T follicular helper cell (primary cell): ENCODE measurements at regions not wholly inside any gene's neighbourhood (a gene's known extent, or its start where the extent isn't known, plus 50 kb on each side); places are given as distances from the start of the nearest gene placed in this dataset.

Experiments
- DNase-seq: peaks from one replicate; pipeline ENCODE4 v3.0.0-alpha.2; 2020; ENCODE audit warnings: low read depth

DNA sequence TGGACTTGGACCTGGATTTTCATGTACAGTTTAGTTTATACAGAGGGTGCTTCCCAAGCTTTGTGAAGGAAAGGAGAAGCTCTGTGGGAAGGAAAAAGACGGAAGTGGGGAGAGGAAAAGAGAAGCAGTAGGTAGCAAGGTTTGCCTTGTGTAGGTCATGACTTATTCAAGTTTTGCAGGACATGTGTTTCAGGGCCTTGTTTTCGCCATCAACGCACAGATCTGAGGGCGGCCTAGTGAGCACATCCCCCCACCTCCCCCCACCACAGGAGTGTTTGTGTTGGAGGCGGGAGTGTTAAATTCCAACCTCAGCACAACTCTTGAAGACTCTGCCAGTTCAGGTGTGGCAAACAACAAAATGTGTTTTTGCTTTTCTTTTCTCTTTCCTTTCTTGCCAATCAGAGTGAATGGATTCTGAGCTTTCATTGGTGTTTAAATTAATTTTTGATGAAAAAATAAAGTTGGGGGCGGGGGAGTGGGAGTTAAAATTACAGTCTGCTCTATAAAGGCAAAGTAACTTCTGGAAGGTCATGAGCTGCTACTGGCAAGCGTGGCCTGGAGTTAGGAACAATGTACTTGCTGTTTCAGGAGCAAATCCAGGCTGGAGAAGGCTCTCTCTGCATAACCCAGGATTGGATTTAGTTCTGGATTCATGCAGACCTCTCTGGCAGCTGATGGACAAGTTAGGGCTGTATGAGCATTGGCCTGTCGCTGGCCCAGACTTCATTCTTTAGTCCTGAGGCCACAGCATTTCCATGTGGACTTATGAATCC, 338.5 kb downstream of the CD83 start:
- no peak for DNase-seq

DNA sequence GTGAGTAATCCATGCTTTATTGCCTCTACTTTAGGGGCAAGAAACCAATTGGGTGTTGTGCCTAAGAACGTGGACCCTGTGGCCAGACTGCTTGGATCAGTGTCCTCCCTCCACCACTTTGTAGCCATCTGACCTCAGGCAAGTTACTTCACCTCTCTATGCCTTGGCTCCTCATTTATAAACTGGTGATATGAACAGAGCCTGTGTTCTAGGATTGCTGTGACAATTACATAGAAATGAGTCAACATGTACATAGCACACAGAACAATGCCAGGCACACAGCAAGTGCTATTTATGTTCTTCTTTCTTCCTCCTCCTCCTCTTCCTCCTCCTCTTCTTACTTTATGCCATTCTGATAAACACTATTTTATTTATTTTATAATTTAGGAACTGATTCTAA, 339.4 kb downstream of the CD83 start:
- DNase-seq, result no peak

DNA sequence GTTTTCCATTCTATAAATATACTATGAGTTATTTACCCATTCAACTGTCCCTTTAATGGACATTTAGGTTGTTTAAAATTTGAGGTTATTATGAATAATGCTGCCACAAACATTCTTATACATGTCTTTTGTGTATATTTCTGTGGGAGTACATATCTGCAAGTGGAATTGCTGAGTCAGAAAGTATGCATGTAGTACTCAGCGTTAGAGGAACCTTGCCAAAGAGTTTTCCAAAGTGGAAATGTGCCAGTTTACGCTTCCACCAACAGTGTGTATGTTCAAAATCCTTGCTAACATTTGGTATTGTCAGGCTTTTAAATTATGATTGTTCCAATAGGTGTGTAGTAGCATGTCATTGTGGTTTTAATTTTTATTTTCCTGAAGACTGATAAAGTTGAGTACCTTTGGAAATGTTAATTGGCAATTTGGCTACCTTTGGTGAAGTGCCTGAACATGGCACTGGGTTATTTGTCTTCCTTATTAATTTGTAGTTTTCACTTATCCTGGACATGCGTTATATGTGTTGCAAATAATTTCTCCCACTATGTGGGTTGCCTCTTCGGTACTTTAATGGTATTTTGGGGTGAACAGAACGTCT, 341.2 kb downstream of the CD83 start:
- DNase-seq, result no peak

DNA sequence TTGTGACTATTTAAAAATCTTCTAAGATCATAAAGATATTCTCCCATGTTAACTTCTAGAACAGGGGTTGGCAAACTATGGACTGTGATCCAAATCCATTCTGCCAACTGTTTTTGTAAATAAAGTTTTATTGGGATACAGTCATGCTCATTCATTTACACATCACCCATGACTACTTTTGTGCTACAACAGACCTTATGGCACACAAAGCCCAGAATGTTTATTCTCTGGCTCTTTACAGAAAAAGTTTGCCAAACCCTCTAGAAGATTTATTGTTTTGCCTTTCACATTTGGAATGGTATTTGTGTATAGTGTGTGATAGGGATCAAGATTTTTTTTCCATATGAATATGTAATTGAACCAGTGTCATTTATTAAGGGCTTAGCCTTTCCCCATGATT, 341.7 kb downstream of the CD83 start:
- DNase-seq, result no peak

DNA sequence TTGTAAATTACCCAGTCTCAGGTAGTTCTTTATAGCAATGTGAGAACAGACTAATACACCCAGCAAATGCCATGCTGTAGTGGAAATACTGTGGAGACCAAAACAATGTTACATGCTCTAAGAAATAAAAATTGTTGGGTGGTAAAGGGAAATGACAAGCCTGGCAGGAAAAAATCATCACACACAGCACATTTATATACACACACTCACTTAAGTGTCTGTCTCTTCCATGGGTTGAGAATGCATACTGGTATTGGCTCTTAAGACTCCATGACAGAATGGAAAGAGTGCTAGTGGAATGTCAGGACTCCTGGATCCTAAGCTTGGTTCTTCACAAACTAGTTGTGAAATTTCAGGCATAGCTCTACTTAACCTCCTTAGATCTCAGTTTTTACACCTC, 343.0 kb downstream of the CD83 start:
- DNase-seq, result no peak

DNA sequence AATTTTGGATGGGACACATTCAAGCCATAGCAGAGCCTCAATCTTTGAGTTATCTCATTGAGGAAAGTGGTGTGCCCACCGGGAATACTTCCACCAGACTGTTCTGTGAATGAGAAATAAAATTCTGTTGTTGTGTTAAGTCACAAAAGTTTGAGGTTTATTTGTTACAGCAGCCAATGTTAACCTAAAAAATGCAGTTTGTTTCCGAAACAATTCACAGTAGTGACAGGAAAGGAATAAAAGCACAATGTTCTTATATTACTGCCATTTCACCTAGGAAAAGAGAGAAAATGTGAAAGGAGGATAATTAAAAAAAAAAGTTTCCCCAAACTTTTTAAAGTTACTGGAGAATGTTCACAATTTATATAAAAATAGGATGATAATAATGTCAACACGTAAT, 344.6 kb downstream of the CD83 start:
- DNase-seq, result no peak

DNA sequence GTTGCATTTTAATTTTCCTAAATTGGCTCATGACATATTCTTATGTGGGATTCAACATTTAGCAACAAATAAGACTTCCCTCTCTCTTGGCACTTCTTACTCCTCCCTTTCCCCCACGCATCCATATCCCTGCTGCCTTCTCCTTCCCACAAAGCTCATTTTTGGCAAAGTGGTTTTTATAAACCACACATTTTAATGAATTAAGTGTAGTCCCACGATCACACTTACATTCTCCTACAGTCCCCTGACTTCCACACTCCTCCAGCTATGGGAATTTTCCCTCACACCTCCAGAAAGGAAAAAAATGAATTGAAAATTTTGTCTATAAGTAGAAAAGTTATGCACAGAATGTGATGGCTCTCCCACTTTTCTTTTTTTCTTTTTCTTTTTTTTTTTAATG, 345.0 kb downstream of the CD83 start:
- DNase-seq, result no peak

DNA sequence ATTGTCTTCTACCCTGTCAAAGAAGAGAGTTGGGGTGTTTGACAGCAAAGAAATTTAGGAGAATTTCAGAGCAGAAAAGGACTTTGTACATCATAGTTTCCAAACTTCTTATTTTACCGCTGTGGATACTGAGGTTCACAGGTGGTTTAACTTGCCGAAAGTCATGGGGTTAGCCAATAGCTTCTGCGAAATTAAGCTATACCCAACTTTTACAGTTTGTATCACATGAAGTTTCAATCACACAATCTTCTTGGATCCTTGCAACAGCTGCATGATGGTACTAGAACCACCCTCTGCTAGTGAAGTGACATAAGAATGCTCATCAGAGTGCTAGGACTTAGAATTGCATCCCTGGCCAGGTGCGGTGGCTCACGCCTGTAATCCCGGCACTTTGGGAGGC, 345.5 kb downstream of the CD83 start:
- DNase-seq, result no peak

DNA sequence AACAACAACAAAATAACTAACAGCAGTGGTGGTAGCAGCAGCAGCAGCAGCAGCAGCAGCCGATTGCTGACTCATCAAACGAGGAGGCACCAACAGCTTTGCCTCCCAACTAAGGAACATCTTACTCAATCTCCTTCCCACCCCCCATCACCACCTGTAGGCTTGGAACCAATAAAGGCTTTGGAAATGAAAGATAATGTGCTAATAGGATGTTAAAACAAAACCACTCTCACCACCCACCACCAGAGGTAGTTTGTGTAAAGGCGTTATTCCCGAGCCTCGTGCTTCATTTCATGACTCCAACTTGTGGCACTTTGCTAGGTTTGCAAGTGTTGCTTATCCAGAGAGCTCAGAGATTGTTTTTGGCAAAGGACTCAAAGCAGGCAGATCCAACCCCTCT, 346.5 kb downstream of the CD83 start:
- no peak for DNase-seq

DNA sequence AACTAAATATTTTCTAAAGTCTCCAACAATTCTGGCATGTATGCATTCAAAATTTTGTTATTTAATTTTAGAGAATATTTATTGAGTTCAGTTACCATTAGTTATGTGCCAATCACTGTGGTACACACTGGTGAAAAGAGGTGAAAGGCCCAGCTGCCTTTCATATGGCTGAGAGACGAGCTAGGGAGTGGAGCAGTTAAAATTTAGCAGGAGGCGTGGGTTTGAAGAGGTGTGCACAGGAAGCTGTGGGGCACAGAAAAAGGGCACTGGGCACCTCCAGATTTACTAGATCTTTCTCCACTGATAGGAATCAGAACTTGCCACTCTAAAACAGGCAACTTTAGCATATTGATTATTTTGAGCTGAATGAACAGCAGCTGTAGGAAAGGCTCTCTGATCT, 347.1 kb downstream of the CD83 start:
- DNase-seq, result no peak

DNA sequence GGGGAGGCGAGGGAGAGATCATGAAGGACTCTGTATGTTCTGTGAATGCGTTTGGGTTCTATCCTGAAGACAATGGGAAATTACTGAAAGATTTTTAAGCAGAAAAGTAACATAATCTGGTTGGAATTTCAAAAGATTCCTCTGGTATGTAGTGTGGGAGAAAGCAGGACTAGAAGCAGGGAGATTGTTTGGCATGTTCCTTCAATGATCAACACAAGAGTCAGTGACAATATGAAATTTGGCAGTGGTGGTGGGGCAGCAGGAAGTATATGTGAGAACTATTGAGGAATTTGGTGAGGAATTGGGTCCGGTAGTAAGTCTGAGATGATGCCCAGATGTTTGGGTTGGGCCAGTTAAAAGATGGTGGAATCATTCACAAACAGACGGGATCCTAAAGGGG, 348.7 kb downstream of the CD83 start:
- no peak for DNase-seq

DNA sequence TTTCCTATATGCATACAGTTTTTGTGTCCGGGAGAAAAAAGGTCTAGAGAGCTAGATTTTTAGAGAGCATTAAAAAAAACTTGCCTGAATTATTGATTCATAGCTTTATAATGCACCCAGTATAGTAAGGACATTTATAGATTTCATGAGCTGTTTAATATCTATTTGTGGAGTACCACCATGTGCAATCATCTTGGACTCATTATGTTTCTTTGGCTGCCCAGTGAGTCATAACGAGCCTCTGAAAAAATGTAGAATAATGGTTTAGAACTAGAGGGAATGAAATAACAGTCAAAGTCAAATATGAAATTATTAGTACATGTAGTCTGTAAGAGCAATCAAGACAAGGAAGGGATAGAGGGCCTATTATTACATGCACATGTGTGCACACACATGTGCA, 350.0 kb downstream of the CD83 start:
- DNase-seq, result no peak

DNA sequence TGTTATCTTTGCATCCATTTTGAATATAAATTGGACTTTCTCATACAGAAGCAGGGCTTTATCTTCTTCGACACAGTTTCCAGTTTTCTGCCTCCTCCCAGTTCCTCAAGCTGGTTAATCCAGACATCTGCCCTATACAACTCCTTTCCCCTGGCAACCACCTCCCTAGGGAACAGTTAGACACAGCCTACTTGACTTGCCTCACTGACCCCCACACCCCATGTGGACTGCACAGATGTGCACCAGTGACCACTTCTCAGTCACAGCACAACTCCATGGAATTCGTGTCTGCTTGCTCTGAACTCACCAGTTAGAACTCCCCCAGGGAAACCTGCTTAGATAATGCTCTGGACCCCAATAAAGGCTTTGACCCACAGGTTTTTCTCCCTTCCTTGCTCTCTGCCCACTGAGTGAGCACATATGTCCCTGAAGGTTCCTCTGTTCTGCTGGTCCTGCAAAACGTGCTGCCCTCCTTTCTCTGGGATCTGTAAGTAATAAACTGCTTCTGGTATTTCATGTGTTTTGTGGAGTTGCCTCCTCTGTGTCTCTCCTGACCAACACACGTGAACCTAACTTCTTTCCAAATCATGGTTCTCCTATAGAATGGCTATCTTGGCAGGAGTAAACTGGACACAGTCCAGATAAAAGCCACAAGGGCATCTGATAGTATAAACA, 351.2 kb downstream of the CD83 start:
- no peak for DNase-seq

DNA sequence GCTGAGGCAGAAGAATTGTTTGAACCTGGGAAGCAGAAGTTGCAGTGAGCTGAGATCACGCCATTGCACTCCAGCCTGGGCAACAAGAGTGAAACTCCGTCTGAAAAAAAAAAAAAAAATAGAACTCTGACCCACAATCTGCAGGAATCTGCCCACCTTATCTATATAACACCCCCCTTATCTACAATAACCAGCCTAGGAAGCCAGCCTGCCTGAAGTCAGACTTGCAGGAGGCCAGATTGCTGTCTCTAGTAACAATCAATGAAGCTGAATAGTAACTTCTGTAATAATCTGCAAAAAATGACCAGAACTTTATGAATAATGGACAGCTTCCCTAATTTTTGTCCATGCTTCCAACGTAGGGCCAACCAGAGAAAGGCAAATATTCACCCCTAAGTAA, 352.5 kb downstream of the CD83 start:
- no peak for DNase-seq

DNA sequence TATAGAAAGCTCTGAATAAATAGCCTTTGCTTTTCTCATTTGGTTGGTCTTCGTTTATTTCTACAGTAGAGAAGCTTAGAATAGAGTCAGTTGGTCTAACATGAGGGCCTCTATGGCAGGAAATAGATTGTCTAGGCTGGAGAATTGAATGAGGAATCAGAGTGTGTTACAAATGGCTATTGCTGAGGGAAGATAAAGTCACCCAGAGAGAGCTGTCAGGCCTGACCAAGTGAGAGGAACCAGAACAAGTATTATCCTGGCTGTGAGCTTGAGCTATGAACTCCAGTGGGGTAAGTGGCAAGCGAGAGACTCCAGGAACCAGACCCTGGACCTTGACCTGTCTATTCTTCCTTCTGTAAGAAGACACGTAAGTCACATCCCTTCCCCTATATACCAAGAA, 353.1 kb downstream of the CD83 start:
- no peak for DNase-seq

DNA sequence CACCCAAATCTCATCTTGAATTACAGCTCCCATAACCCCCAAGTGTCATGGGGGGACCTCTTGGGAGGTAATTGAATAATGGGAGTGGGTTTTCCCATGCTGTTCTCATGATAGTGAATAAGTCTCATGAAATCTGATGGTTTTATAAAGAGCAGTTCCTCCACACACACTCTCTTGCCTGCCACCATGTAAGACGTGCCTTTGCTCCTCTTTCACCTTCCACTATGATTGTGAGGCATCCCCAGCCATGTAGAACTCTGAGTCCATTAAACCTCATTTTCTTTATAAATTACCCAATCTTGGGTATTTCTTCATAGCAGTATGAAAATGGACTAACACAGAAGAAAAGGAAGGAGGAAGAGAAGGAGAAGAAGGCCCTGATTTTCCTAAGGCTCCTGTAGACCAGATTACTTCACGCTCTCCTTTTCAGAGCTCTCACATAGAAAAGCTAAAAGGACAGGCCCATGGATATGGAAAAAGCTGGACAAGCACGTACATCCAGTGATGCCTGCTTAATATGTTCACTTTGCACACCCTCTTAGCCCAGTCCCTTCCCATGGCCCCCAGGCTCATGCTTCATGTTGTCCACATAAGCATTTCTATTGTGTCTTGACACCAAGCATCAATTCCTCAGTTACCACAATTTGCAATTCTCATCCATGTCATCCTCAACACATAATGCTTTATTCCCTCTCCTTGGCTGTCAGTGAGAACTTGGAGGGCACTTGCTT, 354.8 kb downstream of the CD83 start:
- DNase-seq, result no peak

DNA sequence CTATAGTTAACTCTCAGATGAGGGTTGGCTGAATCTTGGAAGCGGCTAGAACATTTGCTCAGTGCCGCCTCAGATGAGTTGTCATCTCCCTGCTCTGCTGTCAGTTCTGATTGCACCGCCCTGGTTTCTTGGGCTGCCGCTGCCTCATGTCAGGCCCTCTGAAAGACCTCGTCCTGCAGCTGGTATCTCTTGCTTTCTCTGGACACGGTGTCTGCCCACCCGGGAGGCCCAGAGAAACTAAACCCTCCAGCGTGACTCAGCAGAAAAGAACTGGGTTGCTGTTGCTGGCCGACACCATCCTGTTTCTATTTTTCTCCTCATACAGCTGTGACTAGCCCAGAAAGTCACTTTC, 355.4 kb downstream of the CD83 start:
- no peak for DNase-seq

DNA sequence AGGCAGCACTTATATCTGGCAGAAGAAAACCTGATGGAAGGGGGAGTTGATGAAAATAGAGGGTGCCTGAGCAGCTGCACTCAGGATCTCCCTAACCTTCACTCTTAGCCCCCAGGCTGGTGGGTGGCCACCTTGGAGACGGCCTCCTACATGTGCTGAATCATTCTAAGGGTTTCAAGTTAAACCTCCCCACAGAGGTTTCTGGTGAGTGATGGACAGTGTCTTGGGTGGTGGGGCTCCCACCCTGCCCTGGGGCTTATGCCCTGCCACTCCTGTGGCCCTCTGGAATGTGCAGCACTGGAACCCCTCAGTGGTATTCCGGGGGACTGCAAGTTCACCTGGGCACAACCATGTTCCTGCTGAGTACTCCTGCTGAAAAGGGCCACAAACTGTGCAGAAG, 357.2 kb downstream of the CD83 start:
- DNase-seq, result no peak

DNA sequence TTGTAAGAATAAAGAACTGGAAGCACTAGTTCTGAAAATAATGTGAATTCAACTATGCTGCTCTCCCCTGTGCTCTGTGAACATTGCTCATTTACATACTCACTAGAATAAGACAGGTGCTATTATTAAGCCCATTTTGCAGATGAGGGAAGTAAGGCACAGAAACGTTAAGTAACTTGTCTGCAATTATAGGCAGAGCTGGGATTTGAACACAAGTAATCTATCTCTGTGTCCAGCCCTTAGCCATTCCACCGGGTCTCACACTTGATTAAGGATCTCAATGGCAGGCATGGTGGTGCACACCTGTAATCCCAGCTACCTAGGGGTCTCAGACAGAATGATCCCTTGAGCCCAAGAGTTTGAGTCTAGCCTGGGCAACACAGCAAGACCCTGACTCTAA, 357.7 kb downstream of the CD83 start:
- no peak for DNase-seq

DNA sequence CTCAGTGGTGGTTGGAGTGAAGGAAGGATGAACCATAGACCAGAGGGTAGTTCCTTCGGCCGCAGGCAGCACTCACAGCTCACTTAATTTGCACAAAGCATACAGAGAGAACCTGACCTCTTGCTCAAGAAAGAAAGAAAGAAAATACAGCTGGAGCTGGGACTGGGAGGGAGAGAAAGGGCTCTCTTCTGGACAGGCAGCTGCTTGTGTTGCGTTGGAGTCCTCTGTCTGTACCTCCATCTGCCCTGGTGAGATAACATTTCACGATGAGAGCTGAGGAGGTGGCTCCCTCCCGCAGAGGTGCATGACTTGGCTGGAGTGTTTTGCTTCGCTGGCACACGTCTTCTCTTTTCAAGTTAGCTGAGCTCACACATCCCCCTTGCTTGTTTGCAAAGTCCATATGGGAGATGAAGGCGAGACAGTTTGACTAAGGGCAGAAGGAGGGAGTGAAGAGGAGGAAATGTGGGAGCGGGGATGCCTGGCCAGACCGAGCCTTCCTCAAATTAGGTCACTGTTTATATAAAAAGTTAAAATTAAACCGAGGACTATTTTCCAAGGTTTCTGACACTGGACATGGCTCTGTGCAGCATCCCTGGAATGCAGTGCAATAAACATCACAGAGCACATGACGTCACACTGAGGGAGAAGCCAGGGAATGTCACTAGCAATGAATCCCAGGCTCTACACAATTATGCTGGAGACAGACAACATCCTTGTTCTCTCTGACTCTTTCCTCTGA, 359.4 kb downstream of the CD83 start:
- no peak for DNase-seq

DNA sequence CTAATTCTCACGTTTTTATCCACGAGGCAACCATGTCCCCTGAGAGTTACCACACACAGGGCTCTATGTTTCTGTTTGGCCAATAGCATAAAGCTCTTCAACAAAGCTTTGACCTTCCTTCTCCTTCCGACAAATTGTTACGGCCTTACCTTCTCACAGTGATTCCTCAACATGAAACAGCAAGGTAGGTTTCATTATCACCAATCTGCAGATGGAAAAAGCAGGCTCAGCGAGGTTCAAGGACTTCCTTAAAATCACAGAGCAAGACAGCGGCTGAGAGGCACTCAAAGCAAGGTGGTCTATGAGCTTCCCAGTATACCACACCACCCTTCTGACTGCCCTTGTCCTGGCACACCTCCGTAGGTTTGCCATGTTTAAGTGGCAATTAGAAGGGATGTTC, 360.0 kb downstream of the CD83 start:
- no peak for DNase-seq
